Fibroblast of upper back skin (primary cell): ENCODE measurements at regions not wholly inside any gene's neighbourhood (a gene's known extent, or its start where the extent isn't known, plus 50 kb on each side); places are given as distances from the start of the nearest gene placed in this dataset.
"Not testable (repeated sequence)": the region's sequence is repeated elsewhere in the genome, so short reads cannot be mapped to it uniquely, and the experiment has no call there.

Experiments
- DNase-seq: peaks from one replicate; pipeline ENCODE4 v3.0.0-alpha.2; 2013

GRCh38 chr18:22828171-22828570 is 105.0 kb upstream of the RBBP8 start:
- peak; percentile 57 for DNase-seq

GRCh38 chr18:22828583-22828982 is 104.5 kb upstream of the RBBP8 start:
- DNase-seq: not testable (repeated sequence)

GRCh38 chr18:22829781-22830180 is 103.3 kb upstream of the RBBP8 start:
- no peak for DNase-seq

- no peak for DNase-seq
Observed at GRCh38 chr18:22830511-22830910, 102.6 kb upstream of the RBBP8 start.

- peak; percentile 84 for DNase-seq
Observed at GRCh38 chr18:22831441-22831904, 101.7 kb upstream of the RBBP8 start.

GRCh38 chr18:22836932-22837331 is 96.2 kb upstream of the RBBP8 start:
- DNase-seq: no peak

GRCh38 chr18:22838221-22838620 is 94.9 kb upstream of the RBBP8 start:
- DNase-seq: peak; percentile 26

GRCh38 chr18:22838639-22839277 is 94.4 kb upstream of the RBBP8 start:
- no peak for DNase-seq

GRCh38 chr18:22839340-22839821 is 93.7 kb upstream of the RBBP8 start:
- no peak for DNase-seq

- DNase-seq: peak; percentile 57
Observed at GRCh38 chr18:22840606-22841144, 92.5 kb upstream of the RBBP8 start.

- no peak for DNase-seq
Observed at GRCh38 chr18:22841840-22842239, 91.3 kb upstream of the RBBP8 start.

GRCh38 chr18:22844190-22844589 is 88.9 kb upstream of the RBBP8 start:
- DNase-seq: peak; percentile 27

GRCh38 chr18:22844628-22845027 is 88.5 kb upstream of the RBBP8 start:
- no peak for DNase-seq

- DNase-seq: peak; percentile 21
Observed at GRCh38 chr18:22846088-22846683, 86.9 kb upstream of the RBBP8 start.

GRCh38 chr18:22846697-22847096 is 86.4 kb upstream of the RBBP8 start:
- DNase-seq: no peak

- DNase-seq: peak; percentile 57
Observed at GRCh38 chr18:22847392-22847791, 85.7 kb upstream of the RBBP8 start.

- DNase-seq: peak; percentile 37
Observed at GRCh38 chr18:22847867-22848451, 85.2 kb upstream of the RBBP8 start.

GRCh38 chr18:22848615-22849014 is 84.5 kb upstream of the RBBP8 start:
- peak; percentile 90 for DNase-seq

GRCh38 chr18:22856870-22857269 is 76.3 kb upstream of the RBBP8 start:
- DNase-seq: no peak

- no peak for DNase-seq
Observed at GRCh38 chr18:22858121-22858520, 75.0 kb upstream of the RBBP8 start.

- no peak for DNase-seq
Observed at GRCh38 chr18:22860807-22861206, 72.3 kb upstream of the RBBP8 start.

GRCh38 chr18:22865354-22866116 is 67.6 kb upstream of the RBBP8 start:
- no peak for DNase-seq

- DNase-seq: no peak
Observed at GRCh38 chr18:22868831-22869230, 64.3 kb upstream of the RBBP8 start.
